ENCODE measurements at regions not wholly inside any gene's neighbourhood (a gene's known extent, or its start where the extent isn't known, plus 50 kb on each side); places are given as distances from the start of the nearest gene placed in this dataset.
"Not testable (repeated sequence)": the region's sequence is repeated elsewhere in the genome, so short reads cannot be mapped to it uniquely, and the experiment has no call there.

GRCh38 chr4:138393886-138394610, 151.9 kb upstream of the SLC7A11 start:
- DNase-seq: no peak
- Histone ChIP-seq H3K4me3 (no peak overlapping the region), H3K36me3 (no peaks in the 10 kb centered on the region), H3K4me1 (no peaks in the 10 kb centered on the region), H3K9me3 (replicated peaks) (no peaks in the 10 kb centered on the region), H3K27ac (no peak overlapping the region), H3K27me3 (no peaks in the 10 kb centered on the region)

- DNase-seq: no peak
- Histone ChIP-seq H3K4me1 (no peaks in the 10 kb centered on the region), H3K9me3 (replicated peaks) (no peaks in the 10 kb centered on the region), H3K36me3 (no peaks in the 10 kb centered on the region), H3K27ac (no peak overlapping the region), H3K4me3 (no peak overlapping the region), H3K27me3 (no peaks in the 10 kb centered on the region)
Measured at GRCh38 chr4:138392751-138393308, 150.7 kb upstream of the SLC7A11 start.

- Histone ChIP-seq H3K36me3 (no peaks in the 10 kb centered on the region), H3K27me3 (no peaks in the 10 kb centered on the region), H3K4me3 (no peak overlapping the region), H3K27ac (no peak overlapping the region), H3K4me1 (no peaks in the 10 kb centered on the region), H3K9me3 (replicated peaks) (no peaks in the 10 kb centered on the region)
- DNase-seq: no peak
Measured at GRCh38 chr4:138389976-138390685, 148.0 kb upstream of the SLC7A11 start.

- H3K27ac ChIP-seq: no peak overlapping the region
Measured at GRCh38 chr4:138374947-138375346, 132.8 kb upstream of the SLC7A11 start.

GRCh38 chr4:138367942-138368341, 125.8 kb upstream of the SLC7A11 start:
- Histone ChIP-seq H3K4me1 (no peaks in the 10 kb centered on the region), H3K27ac (no peak overlapping the region), H3K9me3 (replicated peaks) (no peaks in the 10 kb centered on the region), H3K4me3 (no peak overlapping the region), H3K27me3 (no peaks in the 10 kb centered on the region; the same call in 1 of the 2 replicates), H3K36me3 (no peaks in the 10 kb centered on the region)
- DNase-seq: no peak

More at GRCh38 chr4:138374947-138375346, 132.8 kb upstream of the SLC7A11 start:
- H3K4me3 ChIP-seq: no peak overlapping the region
- no peaks in the 10 kb centered on the region for H3K36me3 ChIP-seq
- H3K27me3 ChIP-seq: no peaks in the 10 kb centered on the region
- no peak for DNase-seq
- no peaks in the 10 kb centered on the region for H3K9me3 ChIP-seq (replicated peaks)
- no peaks in the 10 kb centered on the region for H3K4me1 ChIP-seq

GRCh38 chr4:138352446-138352845, 110.3 kb upstream of the SLC7A11 start:
- not testable (repeated sequence) for H3K36me3 ChIP-seq; H3K9me3 ChIP-seq (replicated peaks); H3K4me1 ChIP-seq; H3K27ac ChIP-seq; H3K4me3 ChIP-seq; DNase-seq; H3K27me3 ChIP-seq

- Histone ChIP-seq H3K9me3 (replicated peaks) (no peaks in the 10 kb centered on the region), H3K4me3 (no peak overlapping the region), H3K4me1 (peaks cover 4% of the 10 kb centered on the region; the same call in 1 of the 2 replicates), H3K36me3 (no peaks in the 10 kb centered on the region), H3K27ac (no peak overlapping the region), H3K27me3 (no peaks in the 10 kb centered on the region)
- DNase-seq: peak in 1 of 2 experiments; percentile 44
Measured at GRCh38 chr4:138348055-138348454, 105.9 kb upstream of the SLC7A11 start.

- H3K9me3 ChIP-seq (replicated peaks): no peaks in the 10 kb centered on the region
- peaks cover 4% of the 10 kb centered on the region; the same call in 1 of the 2 replicates for H3K4me1 ChIP-seq
- no peaks in the 10 kb centered on the region for H3K36me3 ChIP-seq
- no peak overlapping the region for H3K4me3 ChIP-seq
- no peak for DNase-seq
- no peak overlapping the region for H3K27ac ChIP-seq
- no peaks in the 10 kb centered on the region for H3K27me3 ChIP-seq
Measured at GRCh38 chr4:138347561-138347960, 105.4 kb upstream of the SLC7A11 start.

GRCh38 chr4:138344851-138345250, 102.7 kb upstream of the SLC7A11 start:
- Histone ChIP-seq H3K4me1 (peaks cover 4% of the 10 kb centered on the region; the same call in 1 of the 2 replicates), H3K4me3 (no peak overlapping the region), H3K36me3 (no peaks in the 10 kb centered on the region), H3K9me3 (replicated peaks) (no peaks in the 10 kb centered on the region), H3K27me3 (no peaks in the 10 kb centered on the region), H3K27ac (no peak overlapping the region)
- no peak for DNase-seq

- Histone ChIP-seq H3K4me1 (peaks cover 4% of the 10 kb centered on the region; the same call in 1 of the 2 replicates), H3K36me3 (no peaks in the 10 kb centered on the region), H3K4me3 (no peak overlapping the region), H3K27ac (no peak overlapping the region), H3K9me3 (replicated peaks) (no peaks in the 10 kb centered on the region), H3K27me3 (no peaks in the 10 kb centered on the region)
- DNase-seq: no peak
Measured at GRCh38 chr4:138344054-138344453, 101.9 kb upstream of the SLC7A11 start.

GRCh38 chr4:138341739-138342415, 99.7 kb upstream of the SLC7A11 start:
- Histone ChIP-seq H3K4me1 (no peaks in the 10 kb centered on the region), H3K27ac (no peak overlapping the region), H3K27me3 (no peaks in the 10 kb centered on the region), H3K36me3 (no peaks in the 10 kb centered on the region), H3K4me3 (no peak overlapping the region), H3K9me3 (replicated peaks) (no peaks in the 10 kb centered on the region)
- no peak for DNase-seq

GRCh38 chr4:138338840-138339239, 96.7 kb upstream of the SLC7A11 start:
- DNase-seq: no peak
- Histone ChIP-seq H3K9me3 (replicated peaks) (no peaks in the 10 kb centered on the region), H3K4me1 (no peaks in the 10 kb centered on the region)

GRCh38 chr4:138338222-138338621, 96.1 kb upstream of the SLC7A11 start:
- not testable (repeated sequence) for DNase-seq; H3K36me3 ChIP-seq; H3K4me1 ChIP-seq; H3K27me3 ChIP-seq; H3K4me3 ChIP-seq; H3K27ac ChIP-seq; H3K9me3 ChIP-seq (replicated peaks)

More at GRCh38 chr4:138338840-138339239, 96.7 kb upstream of the SLC7A11 start:
- H3K27me3 ChIP-seq: no peaks in the 10 kb centered on the region
- no peak overlapping the region for H3K4me3 ChIP-seq
- no peak overlapping the region for H3K27ac ChIP-seq
- no peaks in the 10 kb centered on the region for H3K36me3 ChIP-seq

GRCh38 chr4:138334346-138335016, 92.3 kb upstream of the SLC7A11 start:
- DNase-seq: no peak
- Histone ChIP-seq H3K27me3 (no peaks in the 10 kb centered on the region), H3K4me3 (no peak overlapping the region)

More at GRCh38 chr4:138334346-138335016, 92.3 kb upstream of the SLC7A11 start:
- no peaks in the 10 kb centered on the region for H3K4me1 ChIP-seq
- no peaks in the 10 kb centered on the region for H3K36me3 ChIP-seq
- no peak overlapping the region for H3K27ac ChIP-seq
- no peaks in the 10 kb centered on the region for H3K9me3 ChIP-seq (replicated peaks)

Measured in SJCRH30 (cell line).